NOMO-1 (cell line): ENCODE measurements at regions not wholly inside any gene's neighbourhood (a gene's known extent, or its start where the extent isn't known, plus 50 kb on each side); places are given as distances from the start of the nearest gene placed in this dataset.
"Not testable (repeated sequence)": the region's sequence is repeated elsewhere in the genome, so short reads cannot be mapped to it uniquely, and the experiment has no call there.

ENCODE experiments used
- DNase-seq, 2 experiments: peaks; one replicate each; lab custom pipeline; 2025; ENCODE audit not compliant: unreplicated experiment in 2 of 2; lab: John Stamatoyannopoulos, UW

DNA sequence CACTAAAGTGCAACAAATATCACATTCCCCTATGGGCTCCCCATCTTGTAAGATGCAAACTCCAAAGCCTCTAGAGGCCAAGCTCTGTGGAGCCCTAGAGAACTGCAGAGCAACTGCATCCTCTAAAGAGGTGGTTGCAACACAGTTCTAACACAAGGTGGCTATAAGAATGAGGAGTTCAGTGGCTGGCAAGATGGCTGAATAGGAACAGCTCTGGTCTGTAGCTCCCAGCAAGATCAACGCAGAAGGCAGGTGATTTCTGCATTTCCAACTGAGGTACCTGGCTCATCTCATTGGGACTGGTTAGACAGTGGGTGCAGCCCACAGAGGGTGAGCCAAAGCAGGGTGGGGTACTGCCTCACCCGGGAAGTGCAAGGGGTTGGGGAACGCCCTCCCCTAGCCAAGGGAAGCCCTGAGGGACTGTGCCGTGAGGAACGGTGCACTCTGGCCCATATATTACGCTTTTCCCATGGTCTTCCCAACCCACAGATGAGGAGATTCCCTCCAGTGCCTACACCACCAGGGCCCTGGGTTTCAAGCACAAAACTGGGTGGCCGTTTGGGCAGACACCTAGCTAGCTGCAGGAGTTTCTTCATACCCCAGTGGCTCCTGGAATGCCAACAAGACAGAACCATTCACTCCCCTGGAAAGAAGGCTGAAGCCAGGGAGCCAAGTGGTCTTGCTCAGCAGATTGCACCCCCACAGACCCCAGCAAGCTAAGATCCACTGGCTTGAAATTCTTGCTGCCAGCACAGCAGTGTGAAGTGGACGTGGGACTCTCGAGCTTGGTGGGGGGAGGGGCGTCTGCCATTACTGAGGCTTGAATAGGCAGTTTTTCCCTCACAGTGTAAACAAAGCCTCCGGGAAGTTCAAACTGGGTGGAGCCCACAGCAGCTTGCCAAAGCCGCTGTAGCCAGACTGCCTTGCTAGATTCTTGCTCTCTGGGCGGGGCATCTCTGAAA is 188.6 kb upstream of the EGLN3 start:
- DNase-seq, result not testable (repeated sequence)

GRCh38 chr14:34138175-34138574 is 187.3 kb upstream of the EGLN3 start:
- DNase-seq, result no peak

GRCh38 chr14:34137001-34137745 is 186.3 kb upstream of the EGLN3 start:
- DNase-seq, result no peak

- DNase-seq, result peak; percentile 68 to 82
These were observed 184.6 kb upstream of the EGLN3 start for GRCh38 chr14:34135492-34135891.

GRCh38 chr14:34134484-34134883 is 183.6 kb upstream of the EGLN3 start:
- no peak for DNase-seq

- no peak for DNase-seq
These were observed 179.2 kb upstream of the EGLN3 start for GRCh38 chr14:34129927-34130552.

DNA sequence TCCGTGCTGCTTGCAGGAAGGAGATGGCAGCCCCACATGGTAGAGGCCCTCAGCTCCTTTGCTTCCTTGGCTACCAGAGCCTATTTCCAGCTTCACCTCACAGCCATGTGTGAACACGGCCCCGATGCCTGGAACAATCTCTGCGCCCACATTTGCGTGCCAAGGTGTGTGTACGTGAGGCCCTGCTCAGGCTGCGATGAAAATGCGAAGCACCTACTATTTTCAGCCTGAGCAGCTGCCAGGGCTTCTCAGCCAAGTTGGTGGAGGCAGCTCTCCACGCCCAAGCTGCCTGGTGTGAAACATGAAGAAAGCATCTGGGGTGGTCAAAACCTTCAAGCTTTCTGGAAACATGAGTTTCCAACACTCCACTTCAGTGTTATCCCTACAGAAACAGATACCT is 177.8 kb upstream of the EGLN3 start:
- no peak for DNase-seq

DNA sequence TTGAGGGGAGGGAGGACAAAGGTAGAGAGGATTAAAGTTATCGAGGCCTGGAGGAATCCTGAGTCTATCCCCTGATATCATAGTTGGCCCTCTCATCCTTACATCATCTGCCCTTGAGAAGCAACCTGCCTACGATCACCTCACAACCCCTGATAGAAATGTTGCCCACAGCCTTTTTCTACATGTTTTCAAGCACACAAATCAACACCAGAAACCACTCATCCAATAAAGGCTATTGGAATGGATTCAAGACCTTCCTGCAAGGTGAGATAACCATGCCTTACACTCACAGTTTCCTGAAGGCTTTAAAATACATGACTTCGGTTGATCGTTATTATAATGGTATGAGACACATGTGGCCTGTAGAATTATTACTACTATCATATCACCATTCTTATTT is 175.7 kb upstream of the EGLN3 start:
- DNase-seq, result no peak

DNA sequence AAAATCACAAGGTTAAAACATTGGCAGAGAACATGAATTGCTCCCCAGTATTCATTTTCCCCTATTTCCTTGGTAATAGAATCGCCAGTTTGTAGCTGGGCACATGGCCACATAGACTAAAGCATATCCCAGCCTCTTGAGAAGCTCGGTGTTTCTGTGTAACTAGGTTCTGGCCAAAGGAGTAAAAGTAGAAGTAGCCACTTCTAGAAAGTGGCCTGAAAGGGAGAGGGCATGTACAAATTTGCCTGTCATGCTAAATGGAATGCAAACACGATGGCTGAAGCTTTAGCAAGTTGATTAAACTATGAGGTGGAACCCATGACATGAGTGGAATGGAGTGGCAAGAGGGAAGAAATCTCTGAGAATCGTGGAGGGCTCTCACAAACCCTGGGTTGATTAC is 173.7 kb upstream of the EGLN3 start:
- DNase-seq, result no peak

GRCh38 chr14:34122650-34123049 is 171.8 kb upstream of the EGLN3 start:
- DNase-seq, result no peak

GRCh38 chr14:34122081-34122480 is 171.2 kb upstream of the EGLN3 start:
- DNase-seq, result no peak

DNA sequence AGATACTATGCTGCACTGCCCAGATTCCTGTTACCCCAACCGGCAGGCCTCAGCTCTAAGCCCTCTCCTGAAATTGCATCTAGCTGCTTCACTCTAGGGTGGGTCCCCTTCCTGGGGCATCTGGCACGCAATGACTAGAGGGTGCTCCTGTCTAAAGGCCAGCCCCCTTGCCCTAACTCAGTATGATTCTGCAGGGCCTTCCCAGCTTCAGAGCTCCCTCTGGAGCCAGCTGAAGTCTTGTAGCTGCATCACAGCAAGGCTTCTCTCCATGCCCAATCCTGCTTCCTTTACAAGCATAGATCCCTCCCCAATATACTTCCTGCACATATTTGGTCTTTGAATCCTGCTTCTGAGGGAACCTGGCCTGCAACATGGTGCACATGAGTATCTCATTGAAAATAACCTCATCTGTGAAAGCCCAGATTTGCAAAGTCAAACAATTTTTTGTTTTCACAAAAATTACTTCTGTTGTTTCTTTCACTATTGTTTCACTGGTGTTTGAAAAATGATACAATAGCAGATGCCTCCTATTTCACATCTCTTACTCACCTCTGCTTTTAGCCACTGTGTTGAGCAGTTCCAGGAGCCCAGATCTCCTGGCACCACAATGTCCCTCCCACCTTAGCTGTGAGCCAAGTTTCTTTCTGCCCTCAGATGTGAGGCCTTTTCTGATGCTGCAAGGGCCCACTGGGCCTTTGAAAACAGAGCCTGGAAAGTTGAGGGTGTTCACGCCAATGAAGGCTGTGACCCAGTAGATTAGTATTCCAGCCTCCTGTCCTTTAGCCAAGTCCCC is 169.5 kb upstream of the EGLN3 start:
- DNase-seq, result no peak

- DNase-seq, result no peak
These were observed 168.4 kb upstream of the EGLN3 start for GRCh38 chr14:34119107-34119858.

DNA sequence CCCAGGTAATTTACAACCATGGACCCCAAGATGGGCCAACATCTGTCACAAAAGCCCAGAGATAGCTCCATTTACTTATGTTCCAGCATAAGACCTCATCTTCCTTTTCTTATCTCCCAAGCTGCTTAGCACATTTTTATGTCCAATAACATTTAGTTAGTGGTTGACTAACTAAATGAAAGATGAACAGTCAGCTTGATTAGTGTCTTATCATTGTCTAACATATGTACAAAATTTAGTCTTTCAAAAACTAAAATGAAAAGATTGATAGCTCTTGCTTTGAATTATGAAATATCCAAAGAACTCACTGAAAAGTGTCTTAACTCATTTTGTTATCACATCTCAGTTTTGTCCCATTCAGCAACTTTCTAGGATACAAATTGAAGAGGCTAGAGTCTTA is 163.1 kb upstream of the EGLN3 start:
- DNase-seq, result no peak

DNA sequence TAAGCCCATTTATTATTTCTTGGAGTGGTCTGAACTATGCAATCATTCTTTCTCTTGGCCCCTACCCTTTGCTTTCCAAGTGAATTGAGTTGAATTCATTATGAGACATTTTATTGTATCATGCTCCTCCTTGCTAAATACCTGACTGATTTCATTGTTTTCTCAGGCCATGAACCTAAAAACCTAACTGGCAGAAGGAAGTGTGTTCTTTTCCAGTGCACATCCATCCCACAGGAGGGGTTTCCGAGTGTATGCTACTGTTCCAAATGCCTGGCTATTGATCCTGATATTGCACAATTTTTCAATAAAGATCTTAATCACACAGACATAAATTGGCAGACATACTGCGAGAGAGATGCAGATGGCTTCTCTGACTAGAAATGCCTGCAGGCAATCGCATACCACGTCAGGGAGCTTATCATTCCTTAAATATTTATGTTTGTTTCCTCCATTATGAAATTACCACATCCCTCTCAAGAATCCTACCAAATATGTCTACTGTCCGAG is 162.2 kb upstream of the EGLN3 start:
- DNase-seq, result no peak

DNA sequence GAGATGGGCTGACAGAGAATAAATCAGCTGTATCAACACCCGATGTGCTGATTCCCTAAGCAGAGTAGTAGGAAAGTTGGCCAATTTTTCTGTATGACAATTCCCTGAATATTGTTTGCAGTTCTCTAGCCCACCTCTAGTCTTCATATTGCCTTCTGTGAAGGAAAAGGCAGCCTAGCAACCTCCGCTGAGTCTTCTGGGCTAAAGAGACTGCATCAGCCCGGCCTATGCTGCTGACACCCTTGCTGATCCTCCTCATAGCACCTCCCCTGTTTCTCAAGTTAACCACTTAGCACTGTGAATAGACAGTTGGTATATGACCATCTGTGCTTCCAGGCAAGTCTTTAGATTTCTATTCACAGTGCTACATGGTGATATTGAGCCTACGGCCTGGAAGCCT is 161.1 kb upstream of the EGLN3 start:
- no peak for DNase-seq

GRCh38 chr14:34111505-34111904 is 160.6 kb upstream of the EGLN3 start:
- no peak for DNase-seq

- DNase-seq, result no peak
These were observed 159.7 kb upstream of the EGLN3 start for GRCh38 chr14:34110531-34110930.

- DNase-seq, result no peak
These were observed 156.6 kb upstream of the EGLN3 start for GRCh38 chr14:34107441-34107840.

GRCh38 chr14:34106310-34106709 is 155.4 kb upstream of the EGLN3 start:
- no peak for DNase-seq
